ENCODE measurements at regions not wholly inside any gene's neighbourhood (a gene's known extent, or its start where the extent isn't known, plus 50 kb on each side); places are given as distances from the start of the nearest gene placed in this dataset.

- TF ChIP-seq CTCF (IDR thresholded peaks at IDR 0.05 in 2 of 3, conservative IDR thresholded peaks at IDR 0.05 in 1 of 3; ENCODE audit: borderline replicate concordance in 1 of 3, insufficient read depth in 1 of 3, low read depth in 2 of 3, low read length in 2 of 3): no peak
- no peak for TF ChIP-seq SRF (IDR thresholded peaks at IDR 0.05; ENCODE audit: low read depth)
- no peak for TF ChIP-seq POLR2A (IDR thresholded peaks at IDR 0.05; ENCODE audit: borderline replicate concordance, extremely low read depth, insufficient read depth, insufficient read length)
- TF ChIP-seq EZH2phosphoT487 (IDR thresholded peaks at IDR 0.05; ENCODE audit: borderline replicate concordance): no peak
- TF ChIP-seq POLR2AphosphoS5 (IDR thresholded peaks at IDR 0.05; ENCODE audit: low read depth, low read length): no peak
- no peak for TF ChIP-seq MAX (IDR thresholded peaks at IDR 0.05)
- TF ChIP-seq ZNF274 (IDR thresholded peaks at IDR 0.05; ENCODE audit: low read depth, low read length): no peak
- TF ChIP-seq EZH2 (IDR thresholded peaks at IDR 0.05): no peak
- no peak for TF ChIP-seq REST (IDR thresholded peaks at IDR 0.05; ENCODE audit: low read depth)
- TF ChIP-seq ELF1 (IDR thresholded peaks at IDR 0.05; ENCODE audit: borderline replicate concordance, low read depth): no peak
- no peak for TF ChIP-seq JUND (IDR thresholded peaks at IDR 0.05)
- no peak for TF ChIP-seq CEBPB (IDR thresholded peaks at IDR 0.05; ENCODE audit: low read depth)
- TF ChIP-seq EGR1 (IDR thresholded peaks at IDR 0.05; ENCODE audit: low read depth): no peak
- TF ChIP-seq ZFX (IDR thresholded peaks at IDR 0.05): no peak
These were observed 700.1 kb upstream of the RAG2 start for GRCh38 chr11:37298173-37298572.
